Activated gamma-delta T cell (primary cell): ENCODE measurements at regions not wholly inside any gene's neighbourhood (a gene's known extent, or its start where the extent isn't known, plus 50 kb on each side); places are given as distances from the start of the nearest gene placed in this dataset.

Experiments
- DNase-seq: peaks from one replicate; lab custom pipeline; 2025; lab: John Stamatoyannopoulos, UW

GRCh38 chr22:49115197-49115596 is 712.5 kb downstream of the BRD1 start:
- DNase-seq, result no peak

GRCh38 chr22:49113758-49114157 is 713.9 kb downstream of the BRD1 start:
- no peak for DNase-seq

- DNase-seq, result no peak
Measured at GRCh38 chr22:49112661-49113626, 714.7 kb downstream of the BRD1 start.

- DNase-seq, result no peak
Measured at GRCh38 chr22:49112176-49112575, 715.5 kb downstream of the BRD1 start.

- no peak for DNase-seq
Measured at GRCh38 chr22:49111085-49111484, 716.6 kb downstream of the BRD1 start.

- no peak for DNase-seq
Measured at GRCh38 chr22:49108636-49109315, 718.9 kb downstream of the BRD1 start.

- DNase-seq, result no peak
Measured at GRCh38 chr22:49107961-49108530, 719.6 kb downstream of the BRD1 start.

GRCh38 chr22:49107561-49107960 is 720.1 kb downstream of the BRD1 start:
- DNase-seq, result no peak

GRCh38 chr22:49106842-49107152 is 720.9 kb downstream of the BRD1 start:
- DNase-seq, result no peak

- no peak for DNase-seq
Measured at GRCh38 chr22:49106096-49106841, 721.4 kb downstream of the BRD1 start.

GRCh38 chr22:49104434-49104833 is 723.2 kb downstream of the BRD1 start:
- DNase-seq, result no peak

GRCh38 chr22:49103314-49104059 is 724.2 kb downstream of the BRD1 start:
- DNase-seq, result no peak

- no peak for DNase-seq
Measured at GRCh38 chr22:49102367-49102766, 725.3 kb downstream of the BRD1 start.

GRCh38 chr22:49101873-49102272 is 725.8 kb downstream of the BRD1 start:
- no peak for DNase-seq

GRCh38 chr22:49101225-49101624 is 726.4 kb downstream of the BRD1 start:
- DNase-seq, result no peak

GRCh38 chr22:49100773-49101172 is 726.9 kb downstream of the BRD1 start:
- no peak for DNase-seq

- DNase-seq, result no peak
Measured at GRCh38 chr22:49100316-49100715, 727.4 kb downstream of the BRD1 start.

GRCh38 chr22:49099496-49100124 is 728.1 kb downstream of the BRD1 start:
- no peak for DNase-seq

GRCh38 chr22:49099089-49099488 is 728.6 kb downstream of the BRD1 start:
- no peak for DNase-seq

- no peak for DNase-seq
Measured at GRCh38 chr22:49097966-49098365, 729.7 kb downstream of the BRD1 start.
